ENCODE measurements at regions not wholly inside any gene's neighbourhood (a gene's known extent, or its start where the extent isn't known, plus 50 kb on each side); places are given as distances from the start of the nearest gene placed in this dataset.

GRCh38 chr11:26942356-26942755 lies 51.6 kb upstream of the FIBIN start (continued):
- no peak for TF ChIP-seq MAZ (CRISPR knock-in tag; conservative IDR thresholded peaks at IDR 0.05 in 1 of 2, IDR thresholded peaks at IDR 0.05 in 1 of 2)

DNA sequence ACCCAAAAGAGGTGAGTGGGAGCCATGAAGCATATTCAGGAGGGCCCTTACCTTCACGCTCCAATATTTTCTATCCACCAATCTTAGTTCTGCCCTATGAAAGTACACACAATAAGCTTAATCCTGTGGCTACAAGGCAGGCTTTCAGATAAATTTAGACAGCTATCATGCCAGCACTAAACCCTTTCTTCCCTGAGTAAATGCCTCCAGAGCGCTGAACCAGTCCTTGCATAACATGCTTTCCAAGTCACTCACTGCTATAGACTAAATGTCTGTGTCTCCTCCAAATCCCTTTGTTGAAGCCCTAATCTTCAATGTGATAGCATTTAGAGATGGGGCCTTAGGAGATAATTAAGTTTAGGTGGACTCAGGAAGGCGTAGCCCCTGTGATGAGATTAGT lies 50.3 kb upstream of the FIBIN start:
- Histone ChIP-seq H3K27me3 (ENCODE audit: control insufficient read depth in 2 of 2, insufficient read depth in 2 of 2, low read length in 2 of 2) (no peaks in the 10 kb centered on the region), H3K27ac (ENCODE audit: extremely low read depth, low read depth, low read length) (no peak overlapping the region), H2AFZ (ENCODE audit: low read depth, low read length) (no peak overlapping the region), H3K4me3 (no peak overlapping the region), H3K4me1 (replicated peaks in 1 of 2; ENCODE audit: control insufficient read depth in 2 of 2, insufficient read depth in 2 of 2, low read length in 2 of 2) (no peaks in the 10 kb centered on the region), H3K9me1 (ENCODE audit: control insufficient read depth, insufficient read depth, low read length) (no peaks in the 10 kb centered on the region), H4K20me1 (replicated peaks; ENCODE audit: control insufficient read depth, insufficient read depth, low read length) (no peaks in the 10 kb centered on the region), H3K9me3 (replicated peaks; ENCODE audit: control insufficient read depth, insufficient read depth, low read depth, low read length) (no peaks in the 10 kb centered on the region), H3K4me2 (ENCODE audit: insufficient read depth, low read length) (no peak overlapping the region), H3K36me3 (ENCODE audit: control insufficient read depth, insufficient read depth, low read length) (no peaks in the 10 kb centered on the region), H3K9ac (ENCODE audit: insufficient read depth in 1 of 2, low read depth in 2 of 2, low read length in 2 of 2) (no peak overlapping the region), H3K79me2 (ENCODE audit: control insufficient read depth, insufficient read depth, low read length) (no peaks in the 10 kb centered on the region)
- DNase-seq (ENCODE audit: extremely low read depth in 1 of 4, low spot score in 3 of 4) (no peak), FAIRE-seq (no peak), ATAC-seq (no peak)
- intact Hi-C loops (cut with micrococcal nuclease) = no loop called here
- CTCF ChIA-PET (ENCODE audit: low intra/inter-chr PET ratio) = no interaction called here
- POLR2A ChIA-PET = no interaction called here
- in situ Hi-C loops (cut with MboI) = no loop called here
- no TSS peak for BruUV-seq (replicated peaks)
- WGBS (ENCODE audit: insufficient coverage, low coverage, missing lambda C conversion rate) = 4% methylated on average over 3 of the region's 3 CpGs
- TF ChIP-seq SRSF7 (optimal IDR thresholded peaks at IDR 0.05; ENCODE audit: low read depth, low read length) (no peak), BMI1 (IDR thresholded peaks at IDR 0.05; ENCODE audit: low read length) (no peak), RB1 (IDR thresholded peaks at IDR 0.05; ENCODE audit: low read depth) (no peak), BCOR (IDR thresholded peaks at IDR 0.05) (no peak), CBFB (CRISPR knock-in tag; IDR thresholded peaks at IDR 0.05) (no peak), ARNT (IDR thresholded peaks at IDR 0.05) (no peak), SMAD4 (CRISPR knock-in tag; conservative IDR thresholded peaks at IDR 0.05) (no peak)
- TF ChIP-seq, protein P1, sequence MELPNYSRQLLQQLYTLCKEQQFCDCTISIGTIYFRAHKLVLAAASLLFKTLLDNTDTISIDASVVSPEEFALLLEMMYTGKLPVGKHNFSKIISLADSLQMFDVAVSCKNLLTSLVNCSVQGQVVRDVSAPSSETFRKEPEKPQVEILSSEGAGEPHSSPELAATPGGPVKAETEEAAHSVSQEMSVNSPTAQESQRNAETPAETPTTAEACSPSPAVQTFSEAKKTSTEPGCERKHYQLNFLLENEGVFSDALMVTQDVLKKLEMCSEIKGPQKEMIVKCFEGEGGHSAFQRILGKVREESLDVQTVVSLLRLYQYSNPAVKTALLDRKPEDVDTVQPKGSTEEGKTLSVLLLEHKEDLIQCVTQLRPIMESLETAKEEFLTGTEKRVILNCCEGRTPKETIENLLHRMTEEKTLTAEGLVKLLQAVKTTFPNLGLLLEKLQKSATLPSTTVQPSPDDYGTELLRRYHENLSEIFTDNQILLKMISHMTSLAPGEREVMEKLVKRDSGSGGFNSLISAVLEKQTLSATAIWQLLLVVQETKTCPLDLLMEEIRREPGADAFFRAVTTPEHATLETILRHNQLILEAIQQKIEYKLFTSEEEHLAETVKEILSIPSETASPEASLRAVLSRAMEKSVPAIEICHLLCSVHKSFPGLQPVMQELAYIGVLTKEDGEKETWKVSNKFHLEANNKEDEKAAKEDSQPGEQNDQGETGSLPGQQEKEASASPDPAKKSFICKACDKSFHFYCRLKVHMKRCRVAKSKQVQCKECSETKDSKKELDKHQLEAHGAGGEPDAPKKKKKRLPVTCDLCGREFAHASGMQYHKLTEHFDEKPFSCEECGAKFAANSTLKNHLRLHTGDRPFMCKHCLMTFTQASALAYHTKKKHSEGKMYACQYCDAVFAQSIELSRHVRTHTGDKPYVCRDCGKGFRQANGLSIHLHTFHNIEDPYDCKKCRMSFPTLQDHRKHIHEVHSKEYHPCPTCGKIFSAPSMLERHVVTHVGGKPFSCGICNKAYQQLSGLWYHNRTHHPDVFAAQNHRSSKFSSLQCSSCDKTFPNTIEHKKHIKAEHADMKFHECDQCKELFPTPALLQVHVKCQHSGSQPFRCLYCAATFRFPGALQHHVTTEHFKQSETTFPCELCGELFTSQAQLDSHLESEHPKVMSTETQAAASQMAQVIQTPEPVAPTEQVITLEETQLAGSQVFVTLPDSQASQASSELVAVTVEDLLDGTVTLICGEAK (IDR thresholded peaks at IDR 0.05) = no peak
- TF ChIP-seq, protein P1 (CRISPR knock-in tag; IDR thresholded peaks at IDR 0.05) = no peak
- TF ChIP-seq, protein P2, sequence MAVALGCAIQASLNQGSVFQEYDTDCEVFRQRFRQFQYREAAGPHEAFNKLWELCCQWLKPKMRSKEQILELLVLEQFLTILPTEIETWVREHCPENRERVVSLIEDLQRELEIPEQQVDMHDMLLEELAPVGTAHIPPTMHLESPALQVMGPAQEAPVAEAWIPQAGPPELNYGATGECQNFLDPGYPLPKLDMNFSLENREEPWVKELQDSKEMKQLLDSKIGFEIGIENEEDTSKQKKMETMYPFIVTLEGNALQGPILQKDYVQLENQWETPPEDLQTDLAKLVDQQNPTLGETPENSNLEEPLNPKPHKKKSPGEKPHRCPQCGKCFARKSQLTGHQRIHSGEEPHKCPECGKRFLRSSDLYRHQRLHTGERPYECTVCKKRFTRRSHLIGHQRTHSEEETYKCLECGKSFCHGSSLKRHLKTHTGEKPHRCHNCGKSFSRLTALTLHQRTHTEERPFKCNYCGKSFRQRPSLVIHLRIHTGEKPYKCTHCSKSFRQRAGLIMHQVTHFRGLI (CRISPR knock-in tag; IDR thresholded peaks at IDR 0.05) = no peak

Data from K562 (cell line).